Osteocyte (in vitro differentiated cells): ENCODE measurements at regions not wholly inside any gene's neighbourhood (a gene's known extent, or its start where the extent isn't known, plus 50 kb on each side); places are given as distances from the start of the nearest gene placed in this dataset.
A peak's percentile ranks its signal among the peaks of the same experiment; 100 is the strongest.

Source experiments
- DNase-seq: peaks from one replicate; pipeline ENCODE4 v3.0.0; 2021; ENCODE audit warnings: mixed read lengths; ENCODE audit not compliant: unreplicated experiment; ENCODE audit errors: extremely low spot score
- H3K27ac Mint-ChIP-seq: one replicate; pipeline ENCODE4 v1.8.0; 2021; ENCODE audit warnings: mild to moderate bottlenecking, mixed read lengths; ENCODE audit not compliant: unreplicated experiment
- H3K27me3 Mint-ChIP-seq: one replicate; pipeline ENCODE4 v1.8.0; 2021; ENCODE audit warnings: mixed read lengths; ENCODE audit not compliant: unreplicated experiment
- H3K36me3 Mint-ChIP-seq: one replicate; pipeline ENCODE4 v1.8.0; 2021; ENCODE audit warnings: mixed read lengths; ENCODE audit not compliant: unreplicated experiment
- H3K4me1 Mint-ChIP-seq: one replicate; pipeline ENCODE4 v1.8.0; 2021; ENCODE audit warnings: mixed read lengths; ENCODE audit not compliant: unreplicated experiment
- H3K4me3 Mint-ChIP-seq: one replicate; pipeline ENCODE4 v1.8.0; 2021; ENCODE audit warnings: mild to moderate bottlenecking, moderate library complexity, mixed read lengths; ENCODE audit not compliant: unreplicated experiment
- H3K9me3 Mint-ChIP-seq: one replicate; pipeline ENCODE4 v1.8.0; 2021; ENCODE audit warnings: mixed read lengths; ENCODE audit not compliant: unreplicated experiment
- CTCF ChIP-seq: fragments of 200-600 bp; sonication (generic); IDR thresholded peaks from 2 replicates; pipeline ENCODE4 v1.5.0; 2021; ENCODE audit warnings: antibody characterized with exemption, mild to moderate bottlenecking, moderate library complexity

GRCh38 chr15:70596354-70597055, 166.9 kb downstream of the UACA start:
- Mint-ChIP-seq H3K36me3 (peaks cover 29% of the 10 kb centered on the region), H3K27me3 (peaks cover 40% of the 10 kb centered on the region), H3K4me1 (no peaks in the 10 kb centered on the region), H3K9me3 (peaks cover 26% of the 10 kb centered on the region), H3K4me3 (no peak overlapping the region), H3K27ac (no peak overlapping the region)
- DNase-seq = peak; percentile 7
- no peak for TF ChIP-seq CTCF

GRCh38 chr15:70593795-70594194, 169.6 kb downstream of the UACA start:
- no peak for TF ChIP-seq CTCF
- no peaks in the 10 kb centered on the region for H3K4me1 Mint-ChIP-seq
- no peak overlapping the region for H3K27ac Mint-ChIP-seq
- peaks cover 41% of the 10 kb centered on the region for H3K27me3 Mint-ChIP-seq
- peaks cover 26% of the 10 kb centered on the region for H3K36me3 Mint-ChIP-seq
- DNase-seq = no peak
- H3K9me3 Mint-ChIP-seq = peaks cover 22% of the 10 kb centered on the region
- no peak overlapping the region for H3K4me3 Mint-ChIP-seq

- H3K27me3 Mint-ChIP-seq = peaks cover 53% of the 10 kb centered on the region
- H3K9me3 Mint-ChIP-seq = peaks cover 11% of the 10 kb centered on the region
- no peak overlapping the region for H3K4me3 Mint-ChIP-seq
- H3K36me3 Mint-ChIP-seq = peaks cover 19% of the 10 kb centered on the region
- no peak for TF ChIP-seq CTCF
- peaks cover 4% of the 10 kb centered on the region for H3K4me1 Mint-ChIP-seq
- H3K27ac Mint-ChIP-seq = no peak overlapping the region
- DNase-seq = no peak
Observed at GRCh38 chr15:70589728-70590127, 173.6 kb downstream of the UACA start.

GRCh38 chr15:70589221-70589620, 174.1 kb downstream of the UACA start:
- Mint-ChIP-seq H3K4me1 (peaks cover 6% of the 10 kb centered on the region), H3K27ac (no peak overlapping the region), H3K27me3 (peaks cover 53% of the 10 kb centered on the region), H3K4me3 (no peak overlapping the region), H3K9me3 (peaks cover 6% of the 10 kb centered on the region), H3K36me3 (peaks cover 15% of the 10 kb centered on the region)
- TF ChIP-seq CTCF = no peak
- no peak for DNase-seq

- no peak for DNase-seq
- Mint-ChIP-seq H3K27ac (no peak overlapping the region), H3K36me3 (peaks cover 11% of the 10 kb centered on the region), H3K4me1 (peaks cover 6% of the 10 kb centered on the region), H3K27me3 (peaks cover 56% of the 10 kb centered on the region), H3K4me3 (no peak overlapping the region), H3K9me3 (no peaks in the 10 kb centered on the region)
- no peak for TF ChIP-seq CTCF
Observed at GRCh38 chr15:70588613-70589012, 174.7 kb downstream of the UACA start.
